ENCODE measurements at regions not wholly inside any gene's neighbourhood (a gene's known extent, or its start where the extent isn't known, plus 50 kb on each side); places are given as distances from the start of the nearest gene placed in this dataset.

- TF ChIP-seq EZH2 (IDR thresholded peaks at IDR 0.05; ENCODE audit: low read length, missing control alignments) (no peak), CTCF (conservative IDR thresholded peaks at IDR 0.05 in 1 of 2, IDR thresholded peaks at IDR 0.05 in 1 of 2; ENCODE audit: low read depth in 1 of 2, low read length in 2 of 2) (no peak)
Measured at GRCh38 chr11:134475951-134476350, 63.9 kb upstream of the B3GAT1 start.
